Retinal pigment epithelial cell (primary cell): ENCODE measurements at regions not wholly inside any gene's neighbourhood (a gene's known extent, or its start where the extent isn't known, plus 50 kb on each side); places are given as distances from the start of the nearest gene placed in this dataset.

Experiments
- DNase-seq: peaks from one replicate; pipeline ENCODE4 v3.0.0-alpha.2; 2010; ENCODE audit warnings: low read depth
- H3K4me3 ChIP-seq: 2 replicates; pipeline ENCODE4 v1.5.1; 2011; ENCODE audit warnings: mild to moderate bottlenecking, low read length, control low read depth, moderate library complexity
- CTCF ChIP-seq: conservative IDR thresholded peaks from 2 replicates; pipeline ENCODE4 v1.5.1; 2011; ENCODE audit warnings: low read depth, low read length, control low read depth, inconsistent platforms

GRCh38 chr2:67977464-67977863 is 85.3 kb downstream of the C1D start:
- no peak for DNase-seq
- no peak overlapping the region for H3K4me3 ChIP-seq
- no peak for TF ChIP-seq CTCF

- DNase-seq: no peak
- H3K4me3 ChIP-seq: no peak overlapping the region
- no peak for TF ChIP-seq CTCF
These were observed 79.8 kb downstream of the C1D start for GRCh38 chr2:67982956-67983355.

- no peak overlapping the region for H3K4me3 ChIP-seq
- no peak for DNase-seq
- no peak for TF ChIP-seq CTCF
These were observed 78.2 kb downstream of the C1D start for GRCh38 chr2:67984600-67984999.

GRCh38 chr2:67985586-67985985 is 77.2 kb downstream of the C1D start:
- TF ChIP-seq CTCF: no peak
- DNase-seq: no peak
- H3K4me3 ChIP-seq: no peak overlapping the region

GRCh38 chr2:67986258-67986657 is 76.5 kb downstream of the C1D start:
- H3K4me3 ChIP-seq: no peak overlapping the region
- no peak for DNase-seq
- TF ChIP-seq CTCF: no peak
